HG03045 (cell line): ENCODE measurements at regions not wholly inside any gene's neighbourhood (a gene's known extent, or its start where the extent isn't known, plus 50 kb on each side); places are given as distances from the start of the nearest gene placed in this dataset.
"Not testable (repeated sequence)": the region's sequence is repeated elsewhere in the genome, so short reads cannot be mapped to it uniquely, and the experiment has no call there.

Source experiments
- ATAC-seq: cut with Tn5 transposase; IDR thresholded peaks from one replicate; pipeline ENCODE4 v1.9.1; 2021; ENCODE audit warnings: mild to moderate bottlenecking, moderate library complexity; ENCODE audit not compliant: unreplicated experiment

DNA sequence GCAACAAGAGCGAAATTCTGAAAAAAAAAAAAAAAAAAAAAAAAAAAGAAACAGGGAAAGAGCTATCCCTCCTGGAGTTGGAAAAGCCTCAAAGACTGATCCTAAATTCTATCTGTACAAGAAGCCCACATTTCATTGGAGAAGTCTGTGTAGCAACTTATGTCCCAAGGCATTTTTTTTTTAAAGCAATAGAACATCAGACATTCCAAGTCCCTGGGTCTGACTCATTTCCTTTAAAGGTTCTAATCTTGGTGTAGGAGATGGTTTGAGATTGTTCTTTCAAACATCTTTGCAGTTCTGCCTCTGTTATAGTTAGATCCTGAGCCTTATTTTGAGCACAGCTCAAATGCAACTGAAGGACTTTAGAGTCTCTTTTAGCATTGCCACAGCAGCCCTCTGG, 706.5 kb upstream of the MIR17HG start:
- no peak for ATAC-seq

GRCh38 chr13:90641884-90642283, 705.6 kb upstream of the MIR17HG start:
- no peak for ATAC-seq

DNA sequence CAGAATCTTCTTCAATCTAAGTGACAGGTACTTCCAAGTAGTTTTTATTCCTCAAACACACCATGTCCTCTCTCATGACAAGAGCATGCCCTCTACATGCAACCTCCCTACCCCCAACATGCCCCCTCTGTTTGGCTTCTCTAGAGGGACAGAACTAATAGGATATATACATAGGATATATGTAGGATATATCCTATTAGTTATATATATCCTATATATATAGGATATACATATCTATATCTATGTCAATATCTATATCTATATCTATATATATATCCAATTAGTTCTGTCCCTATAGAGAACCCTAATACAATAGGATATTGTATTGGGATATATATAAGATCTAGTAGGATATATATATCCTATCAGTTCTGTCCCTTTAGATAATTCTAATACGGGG, 701.9 kb upstream of the MIR17HG start:
- ATAC-seq: no peak

GRCh38 chr13:90648497-90648896, 699.0 kb upstream of the MIR17HG start:
- ATAC-seq: no peak

DNA sequence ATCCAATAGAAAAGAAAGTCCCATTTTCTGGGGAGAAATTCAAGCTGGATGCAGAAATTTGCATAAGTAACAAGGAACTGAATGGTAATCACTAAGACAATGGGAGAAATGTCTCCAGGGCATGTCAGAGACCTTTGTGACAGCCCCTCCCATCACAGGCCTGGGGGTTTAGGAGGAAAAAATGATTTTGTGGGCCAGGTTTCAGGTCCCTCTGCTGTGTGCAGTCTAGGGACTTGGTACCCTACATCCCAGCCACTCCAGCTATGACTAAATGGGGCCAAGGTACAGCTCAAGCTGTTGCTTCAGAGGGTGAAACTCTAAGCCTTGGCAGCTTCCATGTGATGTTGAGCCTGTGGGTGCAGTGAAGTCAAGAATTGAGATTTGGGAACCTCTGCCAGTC, 695.5 kb upstream of the MIR17HG start:
- ATAC-seq: no peak

DNA sequence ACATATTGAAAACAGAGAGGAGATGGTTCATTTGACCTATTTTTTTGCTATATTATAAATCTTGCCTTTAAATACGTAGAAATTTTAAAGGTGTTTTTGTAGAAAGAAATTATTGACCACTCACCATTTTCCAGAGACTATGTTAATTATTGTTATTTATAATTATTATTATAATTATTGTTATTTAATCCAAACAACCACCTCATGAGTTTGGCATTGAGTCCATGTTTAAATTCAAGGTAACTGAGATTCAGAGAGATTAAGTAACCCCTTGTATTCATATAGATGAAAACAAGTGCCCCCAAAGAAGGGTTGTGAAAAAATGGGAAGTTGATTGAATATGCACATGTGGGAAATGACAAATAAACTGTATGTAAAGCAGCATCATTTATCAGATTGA, 692.5 kb upstream of the MIR17HG start:
- ATAC-seq: no peak

GRCh38 chr13:90664200-90664599, 683.3 kb upstream of the MIR17HG start:
- not testable (repeated sequence) for ATAC-seq

- ATAC-seq: no peak
These were observed 673.7 kb upstream of the MIR17HG start for GRCh38 chr13:90673746-90674145.

GRCh38 chr13:90675129-90675528, 672.4 kb upstream of the MIR17HG start:
- no peak for ATAC-seq

DNA sequence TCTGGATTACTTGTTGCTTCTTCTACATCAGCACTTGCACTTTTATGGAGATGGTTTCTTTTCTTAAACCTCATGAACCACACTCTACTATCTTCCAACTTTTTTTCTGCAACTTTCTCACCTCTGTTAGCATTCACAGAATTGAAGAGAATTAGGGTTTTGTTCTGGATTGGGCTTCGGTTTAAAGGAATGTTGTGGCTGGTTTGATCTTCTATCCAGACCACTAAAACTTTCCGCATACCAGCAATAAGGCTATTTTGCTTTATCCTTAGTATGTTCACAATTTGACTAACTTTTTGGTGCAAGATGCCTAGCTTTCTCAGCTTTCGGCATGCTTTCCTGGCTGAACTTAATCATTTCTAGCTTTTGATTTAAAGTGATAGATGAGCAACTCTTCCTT, 666.7 kb upstream of the MIR17HG start:
- no peak for ATAC-seq

DNA sequence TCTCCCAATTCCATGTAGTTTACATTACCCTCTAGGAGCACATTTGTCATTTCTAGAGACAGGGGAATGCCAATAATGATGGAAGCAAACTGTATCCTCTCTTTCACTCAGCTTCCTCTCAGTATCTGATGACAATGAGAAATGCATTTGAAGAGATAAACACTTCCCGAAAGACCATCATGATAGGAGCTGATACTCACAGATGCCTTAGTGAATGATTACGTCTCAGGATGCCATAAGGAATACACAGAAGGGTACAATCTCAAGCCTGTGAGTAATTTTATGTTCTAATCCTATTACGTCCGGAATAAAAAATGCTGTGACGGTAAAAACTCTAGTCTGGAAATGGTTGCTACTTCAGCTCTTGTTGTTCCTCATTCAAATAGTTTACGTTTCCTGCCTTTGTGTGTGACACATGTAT, 663.8 kb upstream of the MIR17HG start:
- ATAC-seq: no peak

GRCh38 chr13:90686442-90686841, 661.0 kb upstream of the MIR17HG start:
- ATAC-seq: no peak

DNA sequence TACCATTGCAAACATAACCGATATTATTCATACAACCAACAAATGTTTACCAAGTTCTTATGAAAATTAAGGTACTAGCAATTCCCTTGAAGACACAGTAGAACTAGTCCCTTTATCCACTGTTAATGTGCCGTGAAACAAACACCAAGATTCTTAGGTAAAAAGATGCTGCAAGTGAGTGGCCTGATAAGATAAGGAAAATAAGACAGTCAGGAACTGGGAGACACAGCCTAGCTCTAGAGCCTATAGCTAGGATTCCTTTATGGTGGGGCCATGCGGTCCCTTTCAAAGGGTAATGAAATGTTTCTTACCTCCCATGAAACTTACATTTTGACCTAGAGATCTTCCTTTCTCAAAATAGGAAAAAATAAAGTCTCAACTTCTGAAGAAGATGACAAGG, 658.4 kb upstream of the MIR17HG start:
- ATAC-seq: no peak

- ATAC-seq: no peak
These were observed 656.9 kb upstream of the MIR17HG start for GRCh38 chr13:90690458-90691080.

- ATAC-seq: no peak
These were observed 651.2 kb upstream of the MIR17HG start for GRCh38 chr13:90696254-90696653.

DNA sequence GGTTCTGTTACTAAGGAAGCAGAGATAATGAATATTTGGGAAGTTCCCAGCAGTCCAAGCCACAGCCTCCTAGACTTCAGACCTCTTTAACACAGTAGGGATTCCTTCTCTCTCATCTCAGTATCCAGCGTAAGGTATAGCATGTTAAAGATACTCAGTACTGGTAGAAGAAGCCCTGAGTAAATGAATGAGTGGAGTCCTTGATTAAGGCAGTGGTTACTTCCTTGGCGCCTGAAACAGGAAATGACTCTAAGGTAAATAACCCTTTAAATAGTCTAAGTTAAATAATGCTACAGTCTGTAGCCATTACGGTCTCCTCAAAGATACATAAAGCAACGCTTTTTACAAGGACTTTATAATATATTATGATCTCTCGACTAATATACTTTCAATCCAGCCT, 650.8 kb upstream of the MIR17HG start:
- ATAC-seq: no peak

DNA sequence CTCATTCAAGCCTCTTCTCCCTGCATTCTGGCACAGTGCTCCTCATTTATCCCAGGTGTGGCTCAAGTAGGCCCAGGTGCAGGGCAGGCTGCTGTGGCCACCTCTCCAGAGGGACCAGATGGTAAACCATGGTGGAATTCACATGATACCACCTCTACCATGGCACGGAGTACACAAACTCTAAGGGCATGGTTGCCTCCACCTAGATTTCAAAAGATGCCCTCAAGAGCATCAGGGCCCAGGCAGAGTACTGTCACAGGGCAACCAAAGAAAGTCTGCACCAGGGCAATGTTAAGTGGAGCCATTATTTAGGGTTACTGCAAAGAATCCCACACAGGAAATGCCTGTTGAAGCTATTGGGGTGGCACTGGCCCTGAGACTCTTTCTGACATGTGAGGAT, 647.1 kb upstream of the MIR17HG start:
- ATAC-seq: no peak

- no peak for ATAC-seq
These were observed 646.2 kb upstream of the MIR17HG start for GRCh38 chr13:90701264-90701663.

DNA sequence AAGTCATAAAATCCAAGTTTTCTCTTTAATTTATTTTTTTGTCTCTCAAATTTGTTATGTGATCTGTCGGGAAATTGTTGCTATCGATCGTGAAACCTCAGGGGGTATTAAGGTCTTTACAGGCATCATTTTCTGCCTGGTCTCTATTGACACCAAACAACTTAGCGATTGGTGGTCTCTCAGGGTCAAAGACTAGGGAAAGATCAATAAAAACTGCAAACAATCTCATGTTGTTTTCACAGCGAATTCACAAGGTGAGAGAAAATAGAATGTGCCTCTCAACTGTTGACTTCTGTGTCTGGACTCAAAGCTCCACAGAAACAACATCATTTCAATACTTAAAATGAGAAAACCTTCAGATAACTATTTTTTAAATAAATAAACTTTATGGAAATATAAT, 645.4 kb upstream of the MIR17HG start:
- no peak for ATAC-seq

DNA sequence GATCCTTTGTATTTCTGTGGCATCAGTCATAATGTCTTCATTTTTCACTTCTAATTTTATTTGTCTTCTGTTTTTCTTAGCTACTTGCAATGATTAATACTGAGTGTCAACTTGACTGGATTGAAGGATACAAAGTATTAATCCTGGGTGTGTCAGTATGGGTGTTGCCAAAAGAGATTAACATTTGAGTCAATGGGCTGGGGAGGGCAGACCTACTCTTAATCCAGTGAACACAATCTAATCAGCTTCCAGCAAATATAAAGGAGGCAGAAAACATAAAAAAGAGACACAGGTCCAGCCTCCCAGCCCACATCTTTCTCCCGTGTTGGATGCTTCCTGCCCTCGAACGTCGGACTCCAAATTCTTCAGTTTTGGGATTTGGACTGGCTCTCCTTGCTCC, 640.9 kb upstream of the MIR17HG start:
- no peak for ATAC-seq

DNA sequence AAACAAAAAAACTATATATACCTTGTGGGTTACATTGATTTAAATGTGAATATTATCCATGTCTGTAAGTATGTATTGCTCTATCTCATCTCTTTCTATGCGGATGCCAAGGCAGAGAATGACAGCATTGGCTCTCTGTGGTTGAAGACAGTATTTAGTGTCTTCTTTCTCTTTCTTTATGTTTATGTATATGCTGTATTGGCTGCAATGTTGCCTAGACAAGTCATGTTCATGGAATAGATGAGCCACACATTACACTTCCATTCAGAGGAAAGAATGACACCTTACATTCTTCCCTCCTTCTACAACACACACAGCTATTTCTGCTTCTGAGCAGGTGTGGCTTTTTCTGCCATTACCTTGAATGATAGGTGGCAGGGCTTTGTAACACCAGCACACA, 639.4 kb upstream of the MIR17HG start:
- ATAC-seq: no peak

DNA sequence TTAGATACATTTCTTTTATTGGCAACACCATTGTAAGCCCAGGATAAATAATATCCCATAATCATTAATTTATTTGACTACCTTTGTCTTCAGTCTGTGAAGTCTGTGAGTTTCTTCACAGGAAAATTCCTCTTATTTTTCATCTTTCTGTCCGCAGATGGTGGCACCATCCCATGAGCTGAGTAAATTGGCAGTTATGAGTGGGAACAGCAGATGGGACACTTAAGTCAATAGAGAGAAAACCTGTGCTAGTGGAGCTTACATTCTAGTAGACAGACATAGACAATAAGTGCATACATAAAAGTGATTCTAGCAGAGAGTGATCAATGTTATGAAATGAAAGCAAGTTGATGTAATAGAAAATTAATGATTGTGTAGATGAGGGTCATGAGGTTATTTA, 638.2 kb upstream of the MIR17HG start:
- ATAC-seq: no peak

DNA sequence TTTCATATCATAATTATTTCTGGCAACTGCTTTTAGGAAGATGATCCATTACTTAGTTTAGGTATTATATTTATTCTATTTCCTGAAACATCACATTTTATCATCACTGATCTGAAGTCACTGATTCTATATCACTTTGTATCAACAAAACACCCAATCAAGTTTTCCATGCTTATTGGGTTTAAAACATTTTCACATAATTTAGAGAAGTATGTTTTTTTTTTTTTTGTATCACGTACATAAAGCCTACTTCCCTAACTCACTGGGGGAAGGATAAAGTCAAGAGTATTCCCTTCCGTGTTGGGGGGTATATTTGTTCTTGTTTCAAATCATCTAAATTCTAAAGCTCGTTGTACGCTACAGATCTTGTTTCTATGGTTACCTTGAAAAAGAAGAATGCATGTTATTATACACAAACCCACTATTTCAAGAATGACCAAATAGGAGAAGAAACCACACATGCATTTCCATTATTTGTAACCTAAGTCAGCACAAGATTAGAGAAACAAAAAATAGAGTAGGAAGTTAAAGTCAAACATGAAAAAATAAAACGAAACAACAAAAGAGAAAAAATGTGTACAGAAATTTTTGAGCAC, 637.2 kb upstream of the MIR17HG start:
- no peak for ATAC-seq
